ENCODE measurements at regions not wholly inside any gene's neighbourhood (a gene's known extent, or its start where the extent isn't known, plus 50 kb on each side); places are given as distances from the start of the nearest gene placed in this dataset.
A peak's percentile ranks its signal among the peaks of the same experiment; 100 is the strongest.

GRCh38 chr12:40499856-40500255, 192.4 kb upstream of the CNTN1 start:
- TF ChIP-seq EZH2phosphoT487 (IDR thresholded peaks at IDR 0.05; ENCODE audit: borderline replicate concordance), result no peak
- TF ChIP-seq, protein P1, sequence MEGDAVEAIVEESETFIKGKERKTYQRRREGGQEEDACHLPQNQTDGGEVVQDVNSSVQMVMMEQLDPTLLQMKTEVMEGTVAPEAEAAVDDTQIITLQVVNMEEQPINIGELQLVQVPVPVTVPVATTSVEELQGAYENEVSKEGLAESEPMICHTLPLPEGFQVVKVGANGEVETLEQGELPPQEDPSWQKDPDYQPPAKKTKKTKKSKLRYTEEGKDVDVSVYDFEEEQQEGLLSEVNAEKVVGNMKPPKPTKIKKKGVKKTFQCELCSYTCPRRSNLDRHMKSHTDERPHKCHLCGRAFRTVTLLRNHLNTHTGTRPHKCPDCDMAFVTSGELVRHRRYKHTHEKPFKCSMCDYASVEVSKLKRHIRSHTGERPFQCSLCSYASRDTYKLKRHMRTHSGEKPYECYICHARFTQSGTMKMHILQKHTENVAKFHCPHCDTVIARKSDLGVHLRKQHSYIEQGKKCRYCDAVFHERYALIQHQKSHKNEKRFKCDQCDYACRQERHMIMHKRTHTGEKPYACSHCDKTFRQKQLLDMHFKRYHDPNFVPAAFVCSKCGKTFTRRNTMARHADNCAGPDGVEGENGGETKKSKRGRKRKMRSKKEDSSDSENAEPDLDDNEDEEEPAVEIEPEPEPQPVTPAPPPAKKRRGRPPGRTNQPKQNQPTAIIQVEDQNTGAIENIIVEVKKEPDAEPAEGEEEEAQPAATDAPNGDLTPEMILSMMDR (conservative IDR thresholded peaks at IDR 0.05; ENCODE audit: low read length), result no peak
- no peak overlapping the region for H3K4me2 ChIP-seq (ENCODE audit: low read depth, low read length, poor library complexity, severe bottlenecking)
- no peaks in the 10 kb centered on the region for H3K36me3 ChIP-seq (ENCODE audit: insufficient read depth, low read length)

DNA sequence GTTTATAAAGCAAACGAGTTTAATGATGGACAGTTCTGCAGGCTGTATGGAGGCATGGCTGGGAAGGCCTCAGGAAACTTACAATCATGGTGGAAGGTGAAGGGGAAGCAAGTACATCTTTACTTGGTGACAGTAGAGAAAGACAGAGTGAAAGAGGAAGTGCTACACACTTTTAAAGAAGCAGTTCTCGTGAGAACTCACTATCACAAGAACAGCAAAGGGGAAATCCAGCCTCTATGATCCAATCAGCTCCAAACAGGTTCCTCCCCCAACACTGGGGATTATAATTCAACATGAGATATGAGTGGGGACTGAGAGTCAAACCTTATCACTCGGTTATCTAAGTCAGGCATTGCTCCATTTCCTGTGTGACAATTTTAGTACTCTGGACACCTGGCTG, 189.9 kb upstream of the CNTN1 start:
- Histone ChIP-seq H3K9me2 (replicated peaks; ENCODE audit: low read depth, low read length) (no peaks in the 10 kb centered on the region), H2AFZ (ENCODE audit: low read length) (0 out of 2 replicates have a peak overlapping the region, but pooled peaks have one; percentile 17), H3K27me3 (ENCODE audit: insufficient read depth, low read length, poor library complexity, severe bottlenecking) (no peaks in the 10 kb centered on the region), H3F3A (ENCODE audit: low read depth) (no peaks in the 10 kb centered on the region), H3K36me3 (ENCODE audit: insufficient read depth, low read length) (no peaks in the 10 kb centered on the region), H3K9ac (ENCODE audit: low read depth, low read length, poor library complexity, severe bottlenecking) (no peak overlapping the region), H3K4me2 (ENCODE audit: low read depth, low read length, poor library complexity, severe bottlenecking) (no peak overlapping the region), H3K4me3 (ENCODE audit: low read length, poor library complexity, severe bottlenecking) (no peak overlapping the region), H3K4me1 (ENCODE audit: insufficient read depth, low read length, poor library complexity, severe bottlenecking) (peaks cover 18% of the 10 kb centered on the region), H4K20me1 (ENCODE audit: insufficient read depth, low read length, poor library complexity, severe bottlenecking) (no peaks in the 10 kb centered on the region), H3K9me3 (ENCODE audit: insufficient read depth, low read depth, low read length) (no peaks in the 10 kb centered on the region), H3K79me2 (ENCODE audit: insufficient read depth, low read length) (no peaks in the 10 kb centered on the region)
- no peak for TF ChIP-seq EZH2phosphoT487 (IDR thresholded peaks at IDR 0.05; ENCODE audit: borderline replicate concordance)
- TF ChIP-seq, protein P1 (conservative IDR thresholded peaks at IDR 0.05; ENCODE audit: low read length), result no peak

More at GRCh38 chr12:40499856-40500255, 192.4 kb upstream of the CNTN1 start:
- Histone ChIP-seq H2AFZ (ENCODE audit: low read length) (no peak overlapping the region), H3K9me3 (ENCODE audit: insufficient read depth, low read depth, low read length) (no peaks in the 10 kb centered on the region), H3K4me1 (ENCODE audit: insufficient read depth, low read length, poor library complexity, severe bottlenecking) (peaks cover 8% of the 10 kb centered on the region), H3K27me3 (ENCODE audit: insufficient read depth, low read length, poor library complexity, severe bottlenecking) (no peaks in the 10 kb centered on the region), H3K79me2 (ENCODE audit: insufficient read depth, low read length) (no peaks in the 10 kb centered on the region), H3F3A (ENCODE audit: low read depth) (no peaks in the 10 kb centered on the region), H3K4me3 (ENCODE audit: low read length, poor library complexity, severe bottlenecking) (no peak overlapping the region), H3K9me2 (replicated peaks; ENCODE audit: low read depth, low read length) (no peaks in the 10 kb centered on the region), H4K20me1 (ENCODE audit: insufficient read depth, low read length, poor library complexity, severe bottlenecking) (no peaks in the 10 kb centered on the region), H3K9ac (ENCODE audit: low read depth, low read length, poor library complexity, severe bottlenecking) (no peak overlapping the region)

- Histone ChIP-seq H3K36me3 (ENCODE audit: insufficient read depth, low read length) (no peaks in the 10 kb centered on the region), H3K4me1 (ENCODE audit: insufficient read depth, low read length, poor library complexity, severe bottlenecking) (peaks cover 18% of the 10 kb centered on the region), H3K9ac (ENCODE audit: low read depth, low read length, poor library complexity, severe bottlenecking) (no peak overlapping the region), H3K9me3 (ENCODE audit: insufficient read depth, low read depth, low read length) (no peaks in the 10 kb centered on the region), H3F3A (ENCODE audit: low read depth) (no peaks in the 10 kb centered on the region), H4K20me1 (ENCODE audit: insufficient read depth, low read length, poor library complexity, severe bottlenecking) (no peaks in the 10 kb centered on the region), H3K79me2 (ENCODE audit: insufficient read depth, low read length) (no peaks in the 10 kb centered on the region), H3K27me3 (ENCODE audit: insufficient read depth, low read length, poor library complexity, severe bottlenecking) (no peaks in the 10 kb centered on the region), H3K9me2 (replicated peaks; ENCODE audit: low read depth, low read length) (no peaks in the 10 kb centered on the region), H3K4me2 (ENCODE audit: low read depth, low read length, poor library complexity, severe bottlenecking) (no peak overlapping the region), H3K4me3 (ENCODE audit: low read length, poor library complexity, severe bottlenecking) (no peak overlapping the region), H2AFZ (ENCODE audit: low read length) (no peak overlapping the region)
- TF ChIP-seq, protein P1 (conservative IDR thresholded peaks at IDR 0.05; ENCODE audit: low read length), result no peak
These were observed 186.9 kb upstream of the CNTN1 start for GRCh38 chr12:40505327-40505726.
